Esophagus squamous epithelium (tissue), 4 donors: ENCODE measurements at regions not wholly inside any gene's neighbourhood (a gene's known extent, or its start where the extent isn't known, plus 50 kb on each side); places are given as distances from the start of the nearest gene placed in this dataset.
"Not testable (repeated sequence)": the region's sequence is repeated elsewhere in the genome, so short reads cannot be mapped to it uniquely, and the experiment has no call there.

Experiments used
- POLR2A ChIP-seq, 4 donors: fragments of 450-650 bp; IDR thresholded peaks; one replicate each; pipeline ENCODE4 v1.6.1; 2017; ENCODE audit warnings: antibody characterized with exemption in 4 of 4, mild to moderate bottlenecking in 4 of 4, moderate library complexity in 3 of 4
- TF ChIP-seq, protein P1 (sequence below), 6 experiments: fragments of 450-650 bp in 4 of 6; fragments of 200-600 bp in 2 of 6; sonication (generic) in 2 of 6; IDR thresholded peaks; one replicate each; pipeline ENCODE4 v1.5.1; 2016 to 2019; ENCODE audit warnings: antibody characterized with exemption in 6 of 6, mild to moderate bottlenecking in 4 of 6, moderate library complexity in 4 of 6

DNA sequence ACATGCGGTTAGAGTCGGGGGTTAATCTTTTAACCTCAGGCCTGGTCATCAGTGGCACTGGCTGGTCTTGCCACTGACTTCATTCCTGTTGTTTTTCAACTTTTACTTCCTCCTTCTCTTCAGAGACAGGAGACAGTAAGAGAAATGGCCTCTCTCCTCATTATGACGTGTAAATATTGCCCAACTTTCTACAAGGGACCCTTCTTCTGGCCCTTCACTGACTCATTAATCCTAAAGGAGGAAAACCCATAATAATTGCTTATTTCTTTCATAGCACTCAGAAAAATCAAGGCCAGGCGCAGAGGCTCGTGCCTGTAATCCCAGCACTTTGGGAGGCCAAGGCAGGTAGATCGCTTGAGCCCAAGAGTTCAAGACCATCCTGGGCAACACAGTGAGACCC is 89.3 kb upstream of the SLC1A4 start:
- not testable (repeated sequence) for TF ChIP-seq POLR2A (IDR thresholded peaks at IDR 0.05)
- TF ChIP-seq, protein P1, sequence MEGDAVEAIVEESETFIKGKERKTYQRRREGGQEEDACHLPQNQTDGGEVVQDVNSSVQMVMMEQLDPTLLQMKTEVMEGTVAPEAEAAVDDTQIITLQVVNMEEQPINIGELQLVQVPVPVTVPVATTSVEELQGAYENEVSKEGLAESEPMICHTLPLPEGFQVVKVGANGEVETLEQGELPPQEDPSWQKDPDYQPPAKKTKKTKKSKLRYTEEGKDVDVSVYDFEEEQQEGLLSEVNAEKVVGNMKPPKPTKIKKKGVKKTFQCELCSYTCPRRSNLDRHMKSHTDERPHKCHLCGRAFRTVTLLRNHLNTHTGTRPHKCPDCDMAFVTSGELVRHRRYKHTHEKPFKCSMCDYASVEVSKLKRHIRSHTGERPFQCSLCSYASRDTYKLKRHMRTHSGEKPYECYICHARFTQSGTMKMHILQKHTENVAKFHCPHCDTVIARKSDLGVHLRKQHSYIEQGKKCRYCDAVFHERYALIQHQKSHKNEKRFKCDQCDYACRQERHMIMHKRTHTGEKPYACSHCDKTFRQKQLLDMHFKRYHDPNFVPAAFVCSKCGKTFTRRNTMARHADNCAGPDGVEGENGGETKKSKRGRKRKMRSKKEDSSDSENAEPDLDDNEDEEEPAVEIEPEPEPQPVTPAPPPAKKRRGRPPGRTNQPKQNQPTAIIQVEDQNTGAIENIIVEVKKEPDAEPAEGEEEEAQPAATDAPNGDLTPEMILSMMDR (IDR thresholded peaks at IDR 0.05) = not testable (repeated sequence)
